GM21576 (cell line): ENCODE measurements at regions not wholly inside any gene's neighbourhood (a gene's known extent, or its start where the extent isn't known, plus 50 kb on each side); places are given as distances from the start of the nearest gene placed in this dataset.
"Not testable (repeated sequence)": the region's sequence is repeated elsewhere in the genome, so short reads cannot be mapped to it uniquely, and the experiment has no call there.

Experiments
- ATAC-seq: cut with Tn5 transposase; IDR thresholded peaks from one replicate; pipeline ENCODE4 v1.9.1; 2021; ENCODE audit warnings: mild to moderate bottlenecking, moderate library complexity; ENCODE audit not compliant: unreplicated experiment

GRCh38 chr5:60490597-60491166, 209.3 kb downstream of the DEPDC1B start:
- no peak for ATAC-seq

- no peak for ATAC-seq
Measured at GRCh38 chr5:60489856-60490255, 210.1 kb downstream of the DEPDC1B start.

- no peak for ATAC-seq
Measured at GRCh38 chr5:60489377-60489776, 210.6 kb downstream of the DEPDC1B start.

GRCh38 chr5:60488466-60489130, 211.4 kb downstream of the DEPDC1B start:
- ATAC-seq: no peak

GRCh38 chr5:60487885-60488442, 212.0 kb downstream of the DEPDC1B start:
- no peak for ATAC-seq

- ATAC-seq: no peak
Measured at GRCh38 chr5:60487476-60487875, 212.5 kb downstream of the DEPDC1B start.

GRCh38 chr5:60485361-60485760, 214.6 kb downstream of the DEPDC1B start:
- no peak for ATAC-seq

GRCh38 chr5:60483050-60483449, 216.9 kb downstream of the DEPDC1B start:
- ATAC-seq: no peak

GRCh38 chr5:60482301-60482700, 217.7 kb downstream of the DEPDC1B start:
- ATAC-seq: no peak

- no peak for ATAC-seq
Measured at GRCh38 chr5:60479542-60479941, 220.4 kb downstream of the DEPDC1B start.

GRCh38 chr5:60477849-60478248, 222.1 kb downstream of the DEPDC1B start:
- ATAC-seq: no peak

- no peak for ATAC-seq
Measured at GRCh38 chr5:60473654-60474053, 226.3 kb downstream of the DEPDC1B start.

GRCh38 chr5:60473027-60473426, 226.9 kb downstream of the DEPDC1B start:
- ATAC-seq: not testable (repeated sequence)

GRCh38 chr5:60470881-60471280, 229.1 kb downstream of the DEPDC1B start:
- no peak for ATAC-seq

- no peak for ATAC-seq
Measured at GRCh38 chr5:60469286-60469685, 230.7 kb downstream of the DEPDC1B start.

- no peak for ATAC-seq
Measured at GRCh38 chr5:60463179-60463868, 236.6 kb downstream of the DEPDC1B start.

- no peak for ATAC-seq
Measured at GRCh38 chr5:60458666-60459065, 241.3 kb downstream of the DEPDC1B start.

- ATAC-seq: no peak
Measured at GRCh38 chr5:60457233-60457632, 242.7 kb downstream of the DEPDC1B start.

- ATAC-seq: no peak
Measured at GRCh38 chr5:60455589-60455988, 244.4 kb downstream of the DEPDC1B start.

GRCh38 chr5:60454277-60454676, 245.7 kb downstream of the DEPDC1B start:
- ATAC-seq: not testable (repeated sequence)

- no peak for ATAC-seq
Measured at GRCh38 chr5:60453186-60453976, 246.6 kb downstream of the DEPDC1B start.
